Eye (tissue), 1 donor: ENCODE measurements at regions not wholly inside any gene's neighbourhood (a gene's known extent, or its start where the extent isn't known, plus 50 kb on each side); places are given as distances from the start of the nearest gene placed in this dataset.

Source experiments
- DNase-seq: peaks from one replicate; pipeline ENCODE4 v3.0.0-alpha.2; 2015

DNA sequence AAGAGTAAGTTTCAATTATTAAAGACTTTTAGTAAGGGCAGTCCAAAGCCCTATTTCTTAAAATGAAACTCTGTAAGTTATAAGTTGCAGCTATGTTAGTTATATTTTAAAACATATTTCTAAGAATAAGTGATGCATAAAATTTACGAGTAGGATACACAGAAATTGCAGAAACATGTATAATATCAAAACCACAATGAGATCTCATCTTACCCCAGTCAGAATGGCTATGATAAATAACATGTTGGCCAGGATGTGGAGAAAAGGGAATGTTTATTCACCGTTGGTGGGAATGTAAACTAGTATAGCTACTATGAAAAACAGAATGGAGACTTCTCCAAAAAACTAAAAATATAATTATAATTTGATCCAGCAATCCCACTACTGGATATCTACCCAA, 201.2 kb downstream of the CBLN2 start:
- peak; percentile 28 for DNase-seq

DNA sequence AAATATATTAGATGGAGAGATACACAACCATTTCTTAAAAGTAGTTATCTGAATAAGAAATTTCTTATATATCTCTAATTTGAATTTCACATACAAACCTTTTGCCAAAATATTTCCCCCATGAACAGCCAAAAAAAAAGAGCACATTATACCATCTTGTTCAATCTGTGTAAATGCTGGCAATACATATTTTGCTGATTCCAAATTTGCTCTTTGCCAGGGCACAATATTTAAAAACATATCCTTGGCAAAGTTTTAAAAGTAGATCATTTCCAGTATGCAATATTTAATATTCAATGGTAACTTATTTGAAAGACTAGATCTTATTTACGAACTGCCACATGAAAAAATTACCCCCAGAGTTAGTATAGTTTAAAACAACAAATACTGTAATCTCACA, 204.2 kb downstream of the CBLN2 start:
- DNase-seq = no peak

DNA sequence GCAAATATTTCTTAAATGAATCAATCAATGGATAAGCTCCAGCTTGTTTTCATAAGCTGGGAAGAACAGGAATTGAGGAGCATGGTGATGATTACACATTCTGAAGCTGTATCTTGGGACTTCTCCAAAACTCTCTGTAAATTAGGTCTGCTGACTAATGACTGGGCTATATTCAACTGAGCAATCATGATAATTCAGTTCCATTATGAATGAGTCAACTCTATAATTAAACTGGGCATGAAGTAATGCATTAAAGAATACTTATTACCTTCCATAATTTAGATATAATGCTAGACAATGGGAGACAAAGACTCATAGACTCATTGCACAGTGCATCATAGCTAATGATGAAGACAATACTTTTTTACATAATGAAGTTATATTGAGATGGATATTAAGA, 207.4 kb downstream of the CBLN2 start:
- no peak for DNase-seq

DNA sequence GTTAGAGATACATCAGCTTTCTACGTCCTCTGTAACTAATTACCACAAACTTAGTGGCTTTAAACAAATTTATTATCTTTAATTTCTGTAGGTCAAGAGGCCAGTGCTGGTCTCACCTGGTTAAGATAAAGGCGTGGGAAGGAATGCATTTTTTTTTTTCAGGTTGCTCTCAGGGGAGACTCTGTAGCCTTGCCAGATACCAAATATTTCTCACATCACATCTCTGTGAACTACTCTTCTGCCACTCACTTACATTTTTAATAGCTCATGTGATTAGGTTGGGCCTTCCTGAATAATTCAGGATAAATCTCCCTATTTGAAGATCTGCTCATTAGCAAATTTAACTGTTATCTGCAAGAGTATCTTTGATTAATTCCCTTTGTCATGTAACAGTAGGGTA, 214.6 kb downstream of the CBLN2 start:
- no peak for DNase-seq

DNA sequence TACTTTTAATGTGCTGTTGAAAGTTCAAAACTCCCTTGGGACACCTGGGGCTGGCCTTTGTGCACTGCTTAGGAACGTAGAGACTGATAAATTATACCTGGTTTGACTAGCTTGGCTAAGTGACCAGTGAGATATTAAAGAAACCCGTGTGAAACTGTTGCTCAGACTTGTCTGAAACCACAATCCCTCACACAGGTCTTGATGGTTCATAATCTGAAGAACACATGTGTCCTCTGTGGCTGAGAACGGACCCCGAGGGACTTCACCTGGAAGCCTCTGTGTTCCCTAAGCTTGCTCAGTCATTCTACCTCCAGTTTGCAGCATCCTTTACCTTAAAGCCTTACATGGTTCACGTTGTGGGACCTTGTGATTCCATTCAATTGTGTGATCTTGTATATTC, 218.8 kb downstream of the CBLN2 start:
- DNase-seq = no peak

DNA sequence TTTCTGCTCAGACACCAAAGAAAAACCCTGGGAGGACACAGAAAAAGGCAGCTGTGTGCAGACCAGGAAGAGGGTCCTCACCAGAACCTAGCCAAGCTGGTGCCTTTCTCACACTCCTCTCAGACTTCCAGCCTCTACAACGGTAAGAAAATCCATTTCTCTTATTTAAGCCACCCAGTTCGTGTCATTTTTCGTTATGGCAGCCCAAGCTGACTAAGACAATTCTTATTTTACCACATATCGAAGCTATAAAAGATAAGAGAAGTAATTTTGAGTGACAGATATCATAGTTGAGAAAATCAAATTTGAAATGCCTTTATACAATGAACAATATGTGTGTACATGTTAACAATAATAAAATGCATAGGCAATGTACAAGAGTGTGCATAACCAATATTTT, 219.5 kb downstream of the CBLN2 start:
- no peak for DNase-seq

DNA sequence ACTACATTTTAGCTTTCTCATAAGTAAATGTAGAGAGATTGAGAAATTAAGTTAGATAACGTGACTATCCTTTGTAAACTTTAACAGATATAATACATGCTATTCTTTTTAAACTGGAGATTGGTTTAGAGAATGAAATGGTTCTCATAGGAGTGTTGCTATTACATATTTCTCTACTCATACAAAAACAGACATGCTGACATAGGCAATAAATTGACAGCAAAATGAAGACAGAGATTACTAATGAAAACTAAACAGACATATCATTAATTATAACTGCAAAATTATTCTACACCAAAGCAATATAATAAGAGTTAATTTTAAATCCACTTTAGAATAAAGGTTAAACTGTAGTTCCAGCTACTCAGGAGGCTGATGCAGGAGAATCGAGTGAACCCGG, 227.6 kb downstream of the CBLN2 start:
- no peak for DNase-seq

DNA sequence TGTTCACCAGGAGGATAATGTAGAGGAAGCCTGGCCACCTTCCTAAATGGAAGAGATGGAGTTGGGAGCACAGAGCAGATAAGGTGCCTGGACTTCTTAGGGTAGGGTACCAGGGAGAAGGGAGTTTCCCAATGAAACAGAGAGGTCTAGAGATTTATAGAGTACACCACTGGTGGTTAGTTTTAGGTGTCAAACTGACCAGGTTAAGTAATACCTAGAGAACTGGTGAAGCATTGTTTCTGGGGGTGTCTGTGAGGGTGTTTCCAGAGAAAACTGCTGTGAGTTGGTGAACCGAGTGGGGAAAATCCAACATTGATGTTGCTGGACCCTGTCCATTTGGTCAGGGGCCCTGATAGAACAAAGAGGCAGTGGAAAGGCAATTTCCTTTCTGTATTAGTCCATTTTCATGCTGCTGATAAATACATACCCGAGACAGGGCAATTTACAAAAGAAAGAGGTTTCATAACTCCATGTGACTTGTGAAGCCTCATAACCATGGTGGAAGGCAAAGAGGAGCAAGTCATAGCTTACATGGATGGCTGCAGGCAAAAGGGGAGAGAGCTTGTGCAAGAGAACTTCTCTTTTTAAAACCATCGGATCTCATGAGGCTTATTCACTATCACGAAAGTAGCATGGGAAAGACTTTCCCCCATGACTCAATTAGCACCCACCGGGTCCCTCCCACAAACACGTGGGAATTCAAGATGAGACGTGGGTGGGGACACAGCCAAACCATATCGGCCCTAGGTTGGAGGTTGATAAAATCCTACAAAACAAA, 260.8 kb downstream of the CBLN2 start:
- no peak for DNase-seq

DNA sequence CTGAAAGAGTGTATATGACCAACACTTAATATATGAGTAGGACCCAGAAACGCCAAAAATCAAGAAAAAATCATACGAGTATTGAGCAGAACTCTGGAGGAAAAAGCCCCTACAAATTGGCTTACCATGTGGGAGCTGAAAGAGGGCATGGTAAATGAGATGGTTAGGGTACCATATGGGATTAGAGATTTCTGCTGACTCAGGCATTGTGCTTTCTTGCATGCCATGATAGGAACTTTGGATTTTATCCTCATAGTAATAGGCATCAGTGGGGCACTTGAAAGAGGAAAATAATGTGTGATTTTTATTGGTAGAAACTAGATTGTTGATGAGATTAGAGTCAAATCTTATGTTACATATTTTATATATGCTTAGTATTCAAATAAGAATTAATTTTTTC, 271.1 kb downstream of the CBLN2 start:
- no peak for DNase-seq

DNA sequence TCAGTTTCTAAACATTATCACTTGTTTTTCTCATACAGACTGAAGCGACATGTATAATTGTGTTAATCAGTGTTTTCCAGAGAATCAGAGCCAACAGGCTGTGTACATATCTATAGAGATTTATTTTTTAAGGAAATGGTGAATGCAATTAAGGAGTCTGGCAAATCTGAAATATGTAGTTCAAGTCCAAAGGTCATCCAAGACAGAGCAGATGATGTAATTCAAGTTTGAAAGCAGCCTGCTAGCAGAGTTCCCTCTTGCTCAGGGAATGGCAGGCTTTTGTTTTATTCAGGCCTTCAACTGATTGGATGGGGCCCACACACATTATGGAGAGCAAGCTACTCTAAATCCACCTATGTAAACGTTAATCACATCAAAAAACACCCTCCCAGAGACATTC, 282.6 kb downstream of the CBLN2 start:
- peak; percentile 34 for DNase-seq

DNA sequence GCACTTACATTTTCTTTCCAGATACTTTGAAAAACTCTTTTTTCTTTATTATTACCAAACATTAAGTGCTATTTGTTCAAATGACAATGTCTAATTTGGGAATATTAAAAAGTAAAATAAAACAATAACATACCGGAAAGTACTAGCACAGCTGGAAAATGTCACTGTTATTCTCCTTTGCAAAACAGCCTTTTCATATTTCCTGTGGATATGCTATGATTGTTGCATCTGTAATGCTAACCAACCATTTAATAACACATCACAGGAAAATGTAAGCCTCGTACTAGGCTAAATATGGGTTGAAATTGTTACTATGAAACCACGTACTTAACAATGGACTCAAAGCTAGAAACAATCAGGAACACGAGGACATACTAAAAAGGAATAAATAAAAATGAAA, 298.1 kb downstream of the CBLN2 start:
- DNase-seq = no peak

DNA sequence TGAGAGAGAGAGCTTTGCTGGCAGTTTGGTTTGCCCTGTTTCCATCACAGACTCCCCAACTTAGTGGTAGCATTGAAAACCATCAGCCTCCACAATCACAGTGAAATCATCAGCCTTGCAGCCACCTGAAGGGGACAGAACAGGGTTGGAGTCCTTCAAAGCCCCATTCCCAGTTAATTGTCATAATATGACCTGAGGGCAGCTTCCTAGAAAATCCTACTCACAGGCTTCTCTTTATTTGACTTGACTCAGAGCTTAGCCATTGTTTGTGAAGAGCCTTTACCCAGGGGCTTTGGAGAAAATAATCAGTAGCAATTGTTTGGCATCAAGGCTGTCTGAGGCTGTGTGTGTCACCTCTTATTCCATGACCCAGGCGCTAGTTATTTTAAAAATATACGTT, 308.7 kb downstream of the CBLN2 start:
- DNase-seq = peak; percentile 46

DNA sequence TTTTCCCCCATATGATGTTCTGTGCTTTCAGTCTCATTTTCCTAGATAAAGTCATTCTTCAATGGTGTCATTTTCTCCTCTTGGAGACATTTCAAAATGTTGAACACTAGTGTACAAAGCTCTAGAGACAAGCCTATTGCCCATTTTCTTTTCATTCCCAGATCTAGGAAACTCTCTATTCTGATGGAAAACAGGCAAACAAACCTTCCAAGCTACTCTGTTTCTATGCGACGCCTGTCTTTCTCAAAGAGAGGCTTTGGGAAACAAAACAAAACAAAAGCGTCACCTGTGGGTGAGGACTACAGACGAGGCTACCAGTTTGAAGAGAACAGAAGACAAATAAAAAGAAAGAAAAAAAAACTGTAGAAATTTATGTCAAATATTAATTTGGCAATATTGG, 311.0 kb downstream of the CBLN2 start:
- no peak for DNase-seq

DNA sequence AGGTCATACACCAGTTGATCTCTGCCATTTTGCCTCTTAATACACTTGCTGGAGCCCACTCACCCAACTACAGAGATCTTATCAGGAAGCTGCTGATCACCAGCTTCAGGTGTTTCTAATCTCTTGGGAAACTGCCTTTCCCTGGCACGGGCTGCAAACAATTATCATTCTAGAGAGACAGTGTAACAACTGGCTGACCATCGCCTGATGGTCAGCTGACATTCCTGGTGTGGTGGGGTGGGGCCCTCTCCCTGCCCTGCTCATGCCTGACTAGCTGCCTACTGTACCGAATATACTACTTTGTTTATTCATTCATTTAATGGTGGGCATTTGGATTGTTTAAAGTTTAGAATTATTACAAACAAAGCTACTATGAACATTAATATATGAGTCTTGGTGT, 311.5 kb downstream of the CBLN2 start:
- DNase-seq = no peak

DNA sequence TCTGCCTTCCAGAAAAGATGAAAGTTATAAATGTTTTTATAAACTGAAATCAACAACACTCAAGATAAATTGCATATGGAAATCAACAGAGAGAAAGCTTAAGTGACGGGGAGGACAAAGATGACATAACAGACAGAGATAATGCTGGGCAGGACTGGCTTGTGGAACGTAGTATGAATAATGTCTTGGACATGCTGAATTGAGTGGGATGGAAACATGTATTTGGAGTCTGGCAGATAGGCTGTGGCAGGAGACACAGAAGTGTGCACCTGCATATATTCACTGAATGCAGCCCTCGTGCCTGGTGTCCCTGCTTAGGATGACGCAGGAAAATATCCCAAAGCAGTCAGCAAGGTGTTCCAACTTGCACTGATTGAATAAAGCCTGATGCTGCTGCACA, 318.2 kb downstream of the CBLN2 start:
- no peak for DNase-seq

DNA sequence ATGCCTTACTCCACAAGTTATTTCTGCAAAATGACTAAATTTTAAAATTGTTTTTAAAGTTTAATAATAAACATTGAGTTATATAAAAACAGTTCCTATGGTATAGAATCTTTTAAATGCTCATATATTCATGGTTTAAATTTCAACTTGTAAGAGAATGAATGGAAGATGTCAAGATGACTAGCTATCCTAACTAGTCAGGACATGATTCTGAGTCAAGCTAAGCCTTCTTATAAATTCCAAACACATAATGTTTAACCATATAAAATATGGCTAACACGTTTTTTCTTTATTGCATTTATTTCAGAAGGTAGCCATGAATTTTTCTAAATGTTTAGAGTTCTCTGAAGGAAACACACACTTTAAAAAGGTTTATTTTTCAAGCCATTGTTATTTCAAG, 320.4 kb downstream of the CBLN2 start:
- DNase-seq = no peak

DNA sequence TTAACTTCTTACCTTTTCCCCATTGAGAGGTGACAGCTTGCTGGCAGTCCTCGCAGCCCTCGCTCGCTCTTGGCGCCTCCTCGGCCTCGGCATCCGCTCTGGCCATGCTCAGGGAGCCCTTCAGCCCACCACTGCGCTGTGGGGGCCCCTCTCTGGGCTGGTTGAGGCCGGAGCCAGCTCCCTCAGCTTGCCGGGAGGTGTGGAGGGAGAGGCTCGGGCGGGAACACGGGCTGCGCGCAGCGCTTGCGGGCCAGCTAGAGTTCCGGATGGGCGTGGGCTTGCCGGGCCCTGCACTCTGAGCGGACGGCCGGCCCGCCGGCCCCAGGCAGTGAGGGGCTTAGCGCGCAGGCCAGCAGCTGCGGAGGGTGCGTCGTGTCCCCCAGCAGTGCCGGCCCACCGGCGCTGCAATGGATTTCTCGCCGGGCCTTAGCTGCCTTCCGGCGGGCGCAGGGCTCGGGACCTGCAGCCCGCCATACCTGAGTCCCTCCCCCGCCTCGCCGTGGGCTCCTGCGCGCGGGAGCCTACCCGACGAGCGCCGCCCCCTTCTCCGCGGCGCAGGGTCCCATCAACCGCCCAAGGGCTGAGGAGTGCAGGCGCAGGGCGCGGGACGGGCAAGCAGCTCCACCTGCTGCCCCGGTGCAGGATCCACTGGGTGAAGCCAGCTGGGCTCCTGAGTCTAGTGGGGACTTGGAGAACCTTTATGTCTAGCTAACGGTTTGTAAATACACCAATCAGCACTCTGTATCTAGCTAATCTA, 335.0 kb downstream of the CBLN2 start:
- DNase-seq = no peak

DNA sequence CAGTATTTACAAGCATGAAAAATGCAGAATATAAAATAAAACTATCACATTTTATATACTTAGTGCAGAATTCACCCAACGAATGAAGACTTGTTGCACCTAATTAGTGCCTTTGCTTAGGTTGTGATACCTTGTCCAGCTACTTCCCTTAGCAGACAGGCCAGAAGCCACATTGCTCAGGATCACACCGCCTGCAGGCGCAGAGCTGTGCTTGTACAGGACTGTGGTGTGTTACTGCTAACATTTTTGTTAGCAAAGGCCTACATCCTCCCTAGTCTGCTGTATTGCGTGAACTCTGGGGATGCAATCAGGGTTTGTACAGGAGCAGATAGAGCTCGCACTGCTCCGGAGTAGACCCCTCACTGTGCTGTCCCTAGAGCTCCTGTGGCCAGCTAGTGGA, 336.9 kb downstream of the CBLN2 start:
- no peak for DNase-seq

DNA sequence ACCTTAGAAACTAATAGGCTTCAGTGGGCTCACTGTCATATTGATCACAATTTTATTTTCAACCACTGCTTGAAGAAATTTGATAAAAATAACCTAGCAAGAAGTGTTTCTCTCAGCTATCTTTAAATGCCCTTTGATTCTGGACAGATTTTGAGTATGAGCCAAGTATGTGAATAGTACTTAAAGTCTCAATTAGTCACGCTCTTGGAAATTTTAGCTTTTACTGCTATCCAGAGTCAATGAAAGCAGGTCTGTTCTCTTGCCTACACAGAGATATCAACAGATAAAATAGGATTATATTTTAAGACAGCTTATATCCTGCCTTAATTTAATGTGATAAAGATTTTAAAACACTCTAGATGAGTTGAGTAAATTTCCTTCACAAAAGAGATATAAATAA, 337.3 kb downstream of the CBLN2 start:
- DNase-seq = no peak

DNA sequence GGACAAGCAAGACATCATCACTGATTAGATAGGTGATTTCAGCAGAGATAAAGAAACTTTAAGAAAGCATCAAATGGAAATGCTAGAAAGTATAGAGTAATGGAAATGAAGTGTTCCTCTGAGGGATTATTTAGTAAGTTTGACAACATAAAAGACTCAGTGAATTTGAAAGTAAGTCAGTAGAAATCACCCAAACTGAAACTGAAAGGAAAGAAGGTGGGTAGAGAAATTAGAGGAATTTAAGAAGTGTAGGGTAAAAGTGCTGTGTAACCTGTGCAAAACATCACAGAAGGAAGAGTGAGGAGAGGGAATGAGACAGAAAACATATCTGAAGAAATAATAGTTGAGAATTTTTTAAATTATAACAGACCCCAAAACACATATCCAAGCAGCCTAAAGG, 343.1 kb downstream of the CBLN2 start:
- no peak for DNase-seq

DNA sequence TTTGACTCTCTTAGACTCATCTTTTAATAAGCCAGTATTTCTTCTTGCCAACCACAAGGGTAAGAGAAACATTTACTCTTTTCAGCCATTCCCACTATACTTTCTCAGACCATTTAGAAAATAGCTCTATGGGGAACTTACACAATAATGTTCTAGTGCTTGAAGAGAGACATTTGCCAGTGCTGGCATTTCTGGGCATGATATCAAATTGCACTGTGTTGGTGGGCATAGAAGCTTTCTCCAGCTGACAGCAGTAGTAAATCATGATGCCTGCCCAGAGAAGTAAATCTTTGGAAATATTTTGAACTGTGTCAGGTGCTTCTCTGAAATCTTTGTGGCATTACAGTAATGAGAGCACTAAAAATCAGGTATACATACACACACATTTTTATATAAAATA, 346.6 kb downstream of the CBLN2 start:
- DNase-seq = no peak

DNA sequence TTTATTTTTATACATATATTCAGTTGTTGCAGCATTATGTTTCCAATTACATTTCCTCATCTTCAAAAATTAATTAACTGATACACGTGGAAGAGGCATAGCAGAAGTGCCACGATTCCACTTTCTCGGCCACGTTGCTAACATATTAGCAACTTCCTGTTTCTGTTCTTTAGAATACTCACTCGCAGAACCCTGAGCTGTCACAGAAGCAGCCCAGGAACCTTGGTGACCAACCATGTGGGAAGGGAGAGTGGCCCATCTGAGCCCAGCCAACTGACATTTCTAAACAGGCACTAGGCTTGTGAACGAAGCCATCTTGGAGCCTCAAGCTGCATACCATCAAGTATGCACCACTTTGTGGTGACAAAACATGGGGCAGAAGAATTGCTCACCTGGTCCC, 350.1 kb downstream of the CBLN2 start:
- no peak for DNase-seq

DNA sequence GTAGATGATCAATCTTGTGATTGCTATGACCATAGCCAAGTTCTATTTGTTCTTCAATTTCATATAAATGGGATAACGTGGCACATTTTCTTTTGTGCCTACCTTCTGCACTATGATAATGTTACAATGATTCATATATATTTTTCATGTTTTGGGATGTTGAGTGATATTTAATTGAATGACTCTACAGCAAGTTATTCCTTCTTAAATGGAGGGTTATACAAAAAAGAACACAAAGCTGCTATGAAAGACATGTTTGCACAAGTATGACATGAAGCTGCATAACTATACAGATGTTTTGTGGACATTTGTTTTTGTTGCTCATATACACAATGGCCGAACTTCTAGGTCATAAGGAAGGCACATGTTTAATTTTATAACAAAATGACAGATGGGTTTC, 356.2 kb downstream of the CBLN2 start:
- DNase-seq = no peak

DNA sequence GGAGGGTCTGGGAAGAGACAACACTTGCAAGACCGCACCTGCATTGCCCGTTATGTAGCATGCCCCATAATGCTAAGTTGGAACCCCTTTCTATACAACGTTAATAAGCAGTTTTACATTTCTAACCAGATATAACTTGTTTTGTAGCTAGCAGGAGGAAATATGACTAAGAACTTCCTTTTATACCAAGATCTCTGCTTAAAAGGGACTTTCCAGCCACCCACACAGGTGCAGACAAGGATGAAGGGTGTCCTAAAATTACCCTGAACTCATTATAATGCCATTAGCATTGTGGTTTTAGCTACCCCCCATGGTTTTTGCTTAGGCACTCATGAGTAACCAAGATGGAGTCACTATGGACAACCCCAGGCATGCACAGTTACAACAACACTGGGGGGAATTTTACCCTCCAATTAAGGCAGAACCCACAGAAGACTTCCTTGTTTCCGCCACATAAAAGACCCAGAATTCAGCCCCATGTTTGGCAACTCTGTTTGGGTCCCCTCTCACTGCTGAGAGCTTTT, 362.8 kb downstream of the CBLN2 start:
- DNase-seq = no peak

DNA sequence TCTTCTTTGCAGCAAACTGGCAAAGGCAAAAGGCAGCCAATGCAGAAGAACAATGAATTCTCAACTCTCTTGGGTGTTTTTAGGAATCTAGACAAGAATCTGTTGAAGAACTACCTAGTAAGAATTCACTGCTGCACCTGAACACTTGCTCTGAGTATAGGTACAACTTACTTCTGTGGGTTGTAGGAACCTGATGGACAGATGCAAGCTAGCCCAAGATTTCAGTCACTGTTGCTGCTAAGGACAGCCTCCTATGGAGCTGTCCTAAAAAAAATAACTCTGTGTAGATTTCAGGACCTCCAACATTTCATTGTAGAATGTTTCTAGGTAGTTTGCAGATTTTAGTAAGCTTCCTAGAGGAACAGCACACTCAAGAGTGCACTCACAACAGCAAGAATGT, 363.5 kb downstream of the CBLN2 start:
- no peak for DNase-seq
